ENCODE measurements at regions not wholly inside any gene's neighbourhood (a gene's known extent, or its start where the extent isn't known, plus 50 kb on each side); places are given as distances from the start of the nearest gene placed in this dataset.

GRCh38 chr2:156956161-156956560 lies 301.3 kb upstream of the GALNT5 start:
- no peak for ATAC-seq (ENCODE audit: low FRiP score)
- DNase-seq (ENCODE audit: low spot score), result no peak
- no peak for TF ChIP-seq CTCF (IDR thresholded peaks at IDR 0.05)

- ATAC-seq (ENCODE audit: low FRiP score) (no peak), DNase-seq (ENCODE audit: low spot score) (no peak)
- no peak for TF ChIP-seq CTCF (IDR thresholded peaks at IDR 0.05)
These were observed 299.1 kb upstream of the GALNT5 start for GRCh38 chr2:156958374-156958773.

- no peak for ATAC-seq (ENCODE audit: low FRiP score)
- DNase-seq (ENCODE audit: low spot score), result no peak
- no peak for TF ChIP-seq CTCF (IDR thresholded peaks at IDR 0.05)
These were observed 298.0 kb upstream of the GALNT5 start for GRCh38 chr2:156959481-156959880.

GRCh38 chr2:156982615-156983014 lies 274.9 kb upstream of the GALNT5 start:
- TF ChIP-seq CTCF (IDR thresholded peaks at IDR 0.05), result no peak
- no peak for DNase-seq (ENCODE audit: low spot score)
- ATAC-seq (ENCODE audit: low FRiP score), result no peak

GRCh38 chr2:156986339-156986988 lies 271.0 kb upstream of the GALNT5 start:
- ATAC-seq (ENCODE audit: low FRiP score), result no peak

GRCh38 chr2:156999661-157000060 lies 257.8 kb upstream of the GALNT5 start:
- ATAC-seq (ENCODE audit: low FRiP score) (no peak), DNase-seq (ENCODE audit: low spot score) (no peak)
- no peak for TF ChIP-seq CTCF (IDR thresholded peaks at IDR 0.05)

More at GRCh38 chr2:156986339-156986988, 271.0 kb upstream of the GALNT5 start:
- no peak for DNase-seq (ENCODE audit: low spot score)
- no peak for TF ChIP-seq CTCF (IDR thresholded peaks at IDR 0.05)

GRCh38 chr2:157004789-157005188 lies 252.7 kb upstream of the GALNT5 start:
- TF ChIP-seq CTCF (IDR thresholded peaks at IDR 0.05), result no peak
- no peak for DNase-seq (ENCODE audit: low spot score)
- ATAC-seq (ENCODE audit: low FRiP score), result no peak
